Muscle of leg (tissue), 3 donors: ENCODE measurements at regions not wholly inside any gene's neighbourhood (a gene's known extent, or its start where the extent isn't known, plus 50 kb on each side); places are given as distances from the start of the nearest gene placed in this dataset.

ENCODE experiments used
- DNase-seq: peaks from one replicate; pipeline ENCODE4 v3.0.0; 2013
- H3K27ac ChIP-seq: one replicate; pipeline ENCODE4 v1.5.1; 2013; ENCODE audit warnings: mild to moderate bottlenecking, low read length, control low read depth
- H3K27me3 ChIP-seq: one replicate; pipeline ENCODE4 v1.6.1; 2013; ENCODE audit warnings: low read length; ENCODE audit not compliant: control insufficient read depth, insufficient read depth
- H3K36me3 ChIP-seq: one replicate; pipeline ENCODE4 v1.6.1; 2013; ENCODE audit warnings: low read length; ENCODE audit not compliant: control insufficient read depth, insufficient read depth
- H3K4me1 ChIP-seq: one replicate; pipeline ENCODE4 v1.6.1; 2013; ENCODE audit warnings: low read length; ENCODE audit not compliant: control insufficient read depth, insufficient read depth
- H3K4me3 ChIP-seq: one replicate; pipeline ENCODE4 v1.5.1; 2013; ENCODE audit warnings: low read length, control low read depth
- H3K9me3 ChIP-seq: replicated peaks from 2 replicates; pipeline ENCODE4 v1.6.1; 2013; ENCODE audit warnings: low read depth, low read length; ENCODE audit not compliant: control insufficient read depth
- WGBS: methylation state at CpG from one replicate; pipeline ENCODE4 v1.1.5; 2013; ENCODE audit warnings: missing lambda C conversion rate; ENCODE audit not compliant: insufficient coverage; 5-methylcytosine and 5-hydroxymethylcytosine counted together

DNA sequence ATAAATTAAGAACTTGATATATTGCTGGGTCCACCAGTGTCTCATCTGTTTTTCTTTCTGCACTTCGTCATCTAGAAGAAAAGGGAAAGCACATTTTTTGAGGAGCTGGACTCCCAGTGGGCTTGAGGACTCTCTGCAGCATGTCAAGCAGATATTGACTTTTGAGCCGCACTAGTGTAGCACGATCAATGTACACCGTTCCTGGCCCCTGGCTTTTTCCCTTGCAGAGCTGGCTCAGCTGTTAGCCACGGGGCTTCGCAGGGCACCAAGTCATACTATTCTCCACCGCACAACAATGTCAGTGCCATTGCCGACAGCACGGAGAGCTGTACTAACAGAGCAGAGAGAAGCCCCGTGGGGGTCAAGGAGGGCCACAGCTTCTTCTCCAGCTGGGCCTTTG is 235.4 kb upstream of the HABP2 start:
- Histone ChIP-seq H3K36me3 (no peaks in the 10 kb centered on the region), H3K27ac (no peak overlapping the region), H3K4me3 (no peak overlapping the region), H3K9me3 (peaks cover 3% of the 10 kb centered on the region), H3K4me1 (no peaks in the 10 kb centered on the region), H3K27me3 (no peaks in the 10 kb centered on the region)
- 42% methylated on average over 10 of the region's 10 CpGs for WGBS
- DNase-seq = no peak

DNA sequence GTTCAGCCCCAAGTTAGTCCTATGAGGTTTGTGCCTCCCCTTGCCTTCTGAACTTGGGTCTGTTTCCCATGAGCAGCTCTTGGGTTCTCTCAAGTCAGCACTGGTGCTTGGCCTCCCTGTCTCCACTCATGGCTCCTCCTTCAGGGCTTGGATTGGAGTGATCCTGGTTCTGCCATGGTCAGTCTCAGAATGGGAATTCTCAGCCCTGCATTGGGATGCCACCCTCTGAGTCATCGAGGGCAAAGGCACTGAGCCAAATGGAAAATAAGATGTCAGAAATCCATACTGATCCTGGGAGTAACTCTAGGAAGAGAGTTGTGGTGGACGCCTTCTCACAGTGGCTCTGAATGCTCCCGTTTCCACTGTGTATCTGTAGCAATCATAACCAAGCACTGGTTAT is 233.4 kb upstream of the HABP2 start:
- H3K27ac ChIP-seq = no peak overlapping the region
- no peaks in the 10 kb centered on the region for H3K4me1 ChIP-seq
- no peaks in the 10 kb centered on the region for H3K27me3 ChIP-seq
- no peaks in the 10 kb centered on the region for H3K36me3 ChIP-seq
- H3K4me3 ChIP-seq = no peak overlapping the region
- 96% methylated on average over 2 of the region's 3 CpGs for WGBS
- DNase-seq = no peak
- no peaks in the 10 kb centered on the region for H3K9me3 ChIP-seq

DNA sequence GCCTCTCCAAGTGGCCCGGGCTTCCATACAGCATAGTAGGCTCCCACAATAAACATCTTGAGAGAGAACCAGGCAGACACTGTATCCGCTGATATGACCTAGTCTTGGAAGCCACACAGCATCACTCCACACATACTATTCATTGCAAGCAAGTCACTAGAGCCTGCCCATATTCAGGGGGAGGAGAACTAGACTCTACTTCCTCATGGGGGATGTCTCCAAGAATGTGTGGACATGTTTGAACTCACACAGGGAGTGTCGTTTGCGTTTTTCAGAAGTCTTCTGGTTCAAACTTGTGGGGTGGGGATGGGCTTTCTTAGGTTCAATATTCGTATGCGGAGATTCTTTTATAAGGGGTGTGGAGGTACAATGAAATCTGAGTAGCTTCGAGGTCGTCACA is 232.6 kb upstream of the HABP2 start:
- H3K27ac ChIP-seq = no peak overlapping the region
- WGBS = 62% methylated on average over 7 of the region's 8 CpGs

DNA sequence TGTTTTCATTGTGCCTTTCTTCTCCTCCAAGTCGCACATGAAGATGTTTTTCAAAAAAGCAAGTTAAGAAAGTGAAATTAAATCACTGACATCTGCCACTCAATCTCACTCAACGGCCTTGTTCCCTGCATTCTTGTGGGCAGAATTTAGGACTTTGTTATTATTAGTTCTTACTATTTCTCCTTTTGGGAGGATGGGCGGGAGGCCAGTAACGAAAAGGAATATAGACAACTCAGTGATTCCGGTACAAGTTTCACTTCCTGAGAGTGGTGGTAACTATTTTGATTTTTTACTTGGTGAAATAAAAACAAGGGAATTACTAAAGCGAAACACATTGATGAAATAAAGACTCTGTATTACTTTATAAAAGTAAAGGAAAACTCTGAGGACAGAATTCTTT is 231.9 kb upstream of the HABP2 start:
- no peaks in the 10 kb centered on the region for H3K27me3 ChIP-seq
- no peaks in the 10 kb centered on the region for H3K4me1 ChIP-seq
- DNase-seq = peak; percentile 81
- H3K36me3 ChIP-seq = no peaks in the 10 kb centered on the region
- WGBS = no CpG with 5 or more reads among the region's 6 CpGs
- no peak overlapping the region for H3K4me3 ChIP-seq
- no peaks in the 10 kb centered on the region for H3K9me3 ChIP-seq
- H3K27ac ChIP-seq = no peak overlapping the region

More for the DNA sequence above, 232.6 kb upstream of the HABP2 start:
- Histone ChIP-seq H3K4me3 (no peak overlapping the region), H3K9me3 (no peaks in the 10 kb centered on the region), H3K27me3 (no peaks in the 10 kb centered on the region), H3K4me1 (no peaks in the 10 kb centered on the region), H3K36me3 (no peaks in the 10 kb centered on the region)
- no peak for DNase-seq

DNA sequence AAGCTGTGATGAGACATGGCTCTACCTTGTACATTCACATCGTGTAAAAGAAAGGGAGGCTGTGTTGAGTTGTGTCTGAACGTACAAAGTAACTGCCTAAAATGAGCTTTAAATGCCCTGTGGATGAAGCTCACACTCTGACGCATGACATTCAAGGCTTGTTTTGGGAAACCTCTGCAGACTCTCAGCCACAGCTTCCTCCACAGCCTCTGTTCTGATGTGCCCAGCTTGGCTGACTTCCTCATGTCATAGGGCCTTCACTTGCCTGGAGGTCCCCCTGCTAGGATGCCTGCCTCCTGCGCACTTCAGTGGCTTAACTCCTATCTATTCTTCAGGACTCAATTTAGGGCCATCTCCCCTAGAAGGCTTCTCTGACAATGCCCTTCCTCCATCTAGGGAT is 230.0 kb upstream of the HABP2 start:
- 78% methylated on average over 4 of the region's 4 CpGs for WGBS
- Histone ChIP-seq H3K27me3 (no peaks in the 10 kb centered on the region), H3K4me3 (no peak overlapping the region), H3K9me3 (no peaks in the 10 kb centered on the region), H3K27ac (no peak overlapping the region), H3K4me1 (no peaks in the 10 kb centered on the region), H3K36me3 (no peaks in the 10 kb centered on the region)
- peak; percentile 73 for DNase-seq

DNA sequence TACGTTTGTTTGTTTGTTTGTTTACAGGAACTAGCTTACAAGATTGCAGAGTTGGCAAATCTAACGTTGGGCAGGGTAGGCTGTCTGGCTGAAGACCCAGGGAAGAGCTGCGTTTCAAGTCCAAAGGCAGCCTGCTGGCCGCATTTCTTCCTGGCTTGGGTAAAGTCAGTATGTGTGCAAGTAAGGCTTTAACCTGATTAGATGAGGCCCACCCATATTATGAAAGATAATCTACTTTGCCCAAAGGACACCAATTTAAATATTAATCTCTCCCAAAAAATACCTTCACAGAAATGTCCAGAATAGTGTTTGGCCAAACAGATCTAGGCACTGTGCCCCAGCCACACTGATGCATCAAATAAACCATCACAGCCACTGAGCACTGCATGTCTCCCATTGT is 228.9 kb upstream of the HABP2 start:
- no peaks in the 10 kb centered on the region for H3K9me3 ChIP-seq
- 73% methylated on average over 3 of the region's 4 CpGs for WGBS
- H3K4me1 ChIP-seq = no peaks in the 10 kb centered on the region
- no peak overlapping the region for H3K27ac ChIP-seq
- no peaks in the 10 kb centered on the region for H3K36me3 ChIP-seq
- H3K27me3 ChIP-seq = no peaks in the 10 kb centered on the region
- H3K4me3 ChIP-seq = no peak overlapping the region
- no peak for DNase-seq

DNA sequence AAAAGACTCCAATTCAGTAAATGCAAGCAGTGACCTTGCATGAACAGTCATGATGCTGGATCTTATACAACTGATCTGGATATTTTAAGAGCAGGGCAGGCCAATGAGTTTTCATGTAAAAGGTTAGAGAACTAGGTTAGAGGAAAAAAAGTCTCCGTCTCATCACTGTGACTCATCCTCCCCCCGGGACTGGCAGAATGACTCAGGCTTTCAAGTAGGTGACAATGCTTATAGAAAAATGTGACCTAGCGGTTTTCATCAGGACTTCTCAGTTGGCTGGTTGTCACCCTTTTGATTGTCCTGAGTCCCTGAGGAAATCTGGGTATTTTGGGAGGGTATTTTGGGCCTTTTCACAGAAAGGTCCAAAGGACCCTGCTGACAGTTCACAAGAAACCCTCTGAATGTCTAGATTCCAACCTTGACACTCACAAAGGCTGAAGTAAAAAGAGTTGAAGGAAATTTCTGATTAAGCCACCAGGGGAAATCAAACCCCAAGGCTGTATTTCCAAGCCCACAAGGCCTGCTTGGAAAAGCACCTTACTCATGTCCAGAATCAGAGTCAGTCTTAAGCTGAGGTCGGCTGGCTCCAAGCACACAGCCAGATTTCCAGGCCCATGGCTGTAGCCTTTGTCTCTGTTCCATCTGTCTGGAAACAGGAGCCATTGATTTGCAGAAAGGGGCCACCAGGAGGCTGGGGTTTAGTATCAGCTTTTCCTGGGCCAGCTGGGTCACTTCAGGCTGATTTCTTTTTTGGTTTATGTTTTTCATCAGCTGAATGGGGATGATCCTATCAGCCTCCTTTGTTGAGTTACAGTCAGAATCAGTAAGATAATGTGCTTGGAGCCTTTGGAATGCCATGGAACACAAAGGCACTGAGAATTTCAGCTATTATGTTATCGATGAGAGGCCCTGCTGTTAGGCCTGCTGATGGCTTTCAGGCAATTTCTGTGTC is 226.4 kb upstream of the HABP2 start:
- no peaks in the 10 kb centered on the region for H3K4me1 ChIP-seq
- no peaks in the 10 kb centered on the region for H3K27me3 ChIP-seq
- 63% methylated on average over 3 of the region's 5 CpGs for WGBS
- no peaks in the 10 kb centered on the region for H3K36me3 ChIP-seq
- peak; percentile 72 for DNase-seq
- no peak overlapping the region for H3K27ac ChIP-seq
- no peak overlapping the region for H3K4me3 ChIP-seq
- no peaks in the 10 kb centered on the region for H3K9me3 ChIP-seq

DNA sequence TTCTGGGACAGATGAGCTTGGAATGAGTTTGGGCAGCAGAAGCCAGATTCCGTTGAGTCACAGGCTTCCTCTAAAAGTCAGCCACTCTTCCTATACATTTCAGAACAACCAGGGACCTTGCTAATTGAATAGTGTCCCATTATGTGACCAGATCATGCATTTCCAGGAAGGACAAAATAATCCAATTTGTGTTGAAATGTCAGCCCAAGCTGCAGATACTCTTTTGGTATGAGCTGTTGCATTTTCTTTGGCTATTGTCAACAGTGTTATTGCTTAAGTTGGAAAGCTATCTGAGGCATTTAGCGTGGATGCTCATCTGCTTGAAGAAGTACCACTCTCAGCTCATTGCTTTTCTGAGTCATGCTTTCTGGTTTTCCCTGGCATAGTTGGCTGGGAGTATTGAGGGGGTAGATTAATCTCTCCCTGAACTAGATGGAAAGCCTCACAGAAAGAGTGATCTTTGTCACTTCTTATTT is 223.7 kb upstream of the HABP2 start:
- H3K36me3 ChIP-seq = no peaks in the 10 kb centered on the region
- no peak for DNase-seq
- no peaks in the 10 kb centered on the region for H3K4me1 ChIP-seq
- no peaks in the 10 kb centered on the region for H3K9me3 ChIP-seq
- WGBS = no CpG with 5 or more reads among the region's 2 CpGs
- no peaks in the 10 kb centered on the region for H3K27me3 ChIP-seq
- no peak overlapping the region for H3K27ac ChIP-seq
- no peak overlapping the region for H3K4me3 ChIP-seq

DNA sequence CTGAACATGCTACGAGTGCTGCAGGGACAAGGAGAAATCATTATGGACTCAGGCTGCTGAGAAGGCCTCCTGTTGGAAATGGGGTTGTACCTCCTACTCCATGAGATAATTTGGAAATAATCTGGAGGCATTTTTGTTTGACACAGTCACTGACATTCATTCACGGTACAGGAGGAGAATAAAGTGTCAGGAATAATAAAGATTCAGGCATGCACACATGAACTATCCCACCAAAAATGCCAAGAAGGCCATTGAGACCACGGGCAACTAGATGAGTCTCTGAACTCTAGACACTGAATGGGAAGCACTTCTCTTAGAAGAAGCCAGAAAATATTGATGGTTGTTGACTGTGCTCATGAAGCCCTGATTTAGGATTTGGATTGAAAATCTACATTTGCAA is 220.9 kb upstream of the HABP2 start:
- peaks cover 2% of the 10 kb centered on the region for H3K9me3 ChIP-seq
- DNase-seq = no peak
- no peak overlapping the region for H3K27ac ChIP-seq
- H3K27me3 ChIP-seq = no peaks in the 10 kb centered on the region
- no peak overlapping the region for H3K4me3 ChIP-seq
- H3K4me1 ChIP-seq = peaks cover 2% of the 10 kb centered on the region
- no CpG with 5 or more reads among the region's 3 CpGs for WGBS
- H3K36me3 ChIP-seq = no peaks in the 10 kb centered on the region

DNA sequence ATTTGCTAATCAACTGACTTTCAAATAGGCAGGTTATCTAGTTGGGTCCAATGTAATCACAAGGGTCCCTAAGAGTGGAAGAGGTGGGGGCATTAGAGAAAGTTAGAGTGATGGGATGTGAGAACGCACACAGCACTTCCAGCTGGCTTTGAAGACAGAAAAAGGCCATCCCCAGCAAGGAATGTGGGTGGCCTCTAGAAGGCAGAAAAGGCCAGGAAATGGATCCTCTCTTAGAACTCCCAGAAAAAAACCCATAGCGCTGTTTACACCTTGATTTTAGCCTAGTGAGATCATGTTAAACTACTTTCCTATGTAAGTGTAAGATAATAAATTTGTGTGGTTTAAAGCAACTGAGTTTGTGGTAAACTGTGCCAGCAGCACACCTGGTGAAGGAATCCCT is 219.5 kb upstream of the HABP2 start:
- peaks cover 2% of the 10 kb centered on the region for H3K9me3 ChIP-seq
- no CpG with 5 or more reads among the region's 2 CpGs for WGBS

More for the DNA sequence above, 219.5 kb upstream of the HABP2 start:
- H3K4me1 ChIP-seq = peaks cover 7% of the 10 kb centered on the region
- DNase-seq = no peak
- H3K27ac ChIP-seq = no peak overlapping the region
- H3K4me3 ChIP-seq = no peak overlapping the region
- no peaks in the 10 kb centered on the region for H3K36me3 ChIP-seq
- no peaks in the 10 kb centered on the region for H3K27me3 ChIP-seq
